Astrocyte of the spinal cord (primary cell): ENCODE measurements at regions not wholly inside any gene's neighbourhood (a gene's known extent, or its start where the extent isn't known, plus 50 kb on each side); places are given as distances from the start of the nearest gene placed in this dataset.
A peak's percentile ranks its signal among the peaks of the same experiment; 100 is the strongest.

Experiments used
- DNase-seq: peaks from one replicate; pipeline ENCODE4 v3.0.0; 2011; ENCODE audit warnings: low read depth, low spot score
- H3K4me3 ChIP-seq: 2 replicates; pipeline ENCODE4 v1.5.1; 2011; ENCODE audit warnings: low read depth, mild to moderate bottlenecking, low read length, moderate library complexity
- in situ Hi-C: cut with HindIII; loops from 2 replicates; pipeline ENCODE4 v1.10.0; 2017; ENCODE audit warnings: low sequenced_read_pairs
- TF ChIP-seq, protein P1 (sequence below): IDR thresholded peaks from 2 replicates; pipeline ENCODE4 v1.5.1; 2012; ENCODE audit warnings: low read depth, mild to moderate bottlenecking, low read length, inconsistent platforms

DNA sequence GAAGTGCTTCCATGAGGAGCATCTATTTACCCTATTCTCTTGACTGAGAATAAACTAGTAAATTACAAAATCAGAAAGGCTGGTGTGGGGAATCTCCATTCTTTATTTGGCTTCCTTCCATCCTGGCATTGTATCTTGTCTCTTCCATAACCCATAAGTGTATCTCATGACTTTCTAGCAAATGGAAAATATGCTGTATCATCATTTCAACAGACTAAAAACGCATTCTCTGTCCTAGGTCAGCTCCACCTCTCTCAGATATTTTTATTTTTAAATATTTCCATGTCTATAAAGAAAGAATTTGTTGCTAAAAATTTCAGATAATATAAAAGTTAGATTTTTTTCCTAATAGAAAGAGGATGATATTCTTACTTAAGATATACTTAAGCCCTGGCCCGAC is 154.2 kb upstream of the MYO16 start:
- in situ Hi-C loops: no loop called here

DNA sequence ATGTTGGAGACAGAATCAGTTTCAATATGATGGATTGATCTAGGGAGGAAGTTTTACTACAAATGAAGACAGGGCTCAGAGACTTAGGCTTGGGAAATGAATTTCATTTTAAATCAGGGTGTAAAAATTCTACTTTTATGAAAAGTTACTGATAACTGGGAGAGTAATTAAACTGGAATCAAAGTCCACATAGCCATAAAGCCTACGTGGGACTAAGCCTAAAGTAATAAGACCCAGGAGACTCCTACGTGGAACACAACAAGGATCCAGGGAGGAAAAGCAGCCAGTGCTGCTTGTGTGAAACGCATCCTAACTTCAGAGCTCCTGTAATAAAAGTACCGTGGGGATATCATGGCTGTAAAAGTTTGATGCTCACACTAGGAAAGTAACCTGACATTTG is 152.0 kb upstream of the MYO16 start:
- H3K4me3 ChIP-seq: no peak overlapping the region
- TF ChIP-seq, protein P1, sequence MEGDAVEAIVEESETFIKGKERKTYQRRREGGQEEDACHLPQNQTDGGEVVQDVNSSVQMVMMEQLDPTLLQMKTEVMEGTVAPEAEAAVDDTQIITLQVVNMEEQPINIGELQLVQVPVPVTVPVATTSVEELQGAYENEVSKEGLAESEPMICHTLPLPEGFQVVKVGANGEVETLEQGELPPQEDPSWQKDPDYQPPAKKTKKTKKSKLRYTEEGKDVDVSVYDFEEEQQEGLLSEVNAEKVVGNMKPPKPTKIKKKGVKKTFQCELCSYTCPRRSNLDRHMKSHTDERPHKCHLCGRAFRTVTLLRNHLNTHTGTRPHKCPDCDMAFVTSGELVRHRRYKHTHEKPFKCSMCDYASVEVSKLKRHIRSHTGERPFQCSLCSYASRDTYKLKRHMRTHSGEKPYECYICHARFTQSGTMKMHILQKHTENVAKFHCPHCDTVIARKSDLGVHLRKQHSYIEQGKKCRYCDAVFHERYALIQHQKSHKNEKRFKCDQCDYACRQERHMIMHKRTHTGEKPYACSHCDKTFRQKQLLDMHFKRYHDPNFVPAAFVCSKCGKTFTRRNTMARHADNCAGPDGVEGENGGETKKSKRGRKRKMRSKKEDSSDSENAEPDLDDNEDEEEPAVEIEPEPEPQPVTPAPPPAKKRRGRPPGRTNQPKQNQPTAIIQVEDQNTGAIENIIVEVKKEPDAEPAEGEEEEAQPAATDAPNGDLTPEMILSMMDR: no peak
- DNase-seq: no peak
- in situ Hi-C loops: no loop called here

More for the DNA sequence above, 154.2 kb upstream of the MYO16 start:
- no peak overlapping the region for H3K4me3 ChIP-seq
- no peak for DNase-seq
- TF ChIP-seq, protein P1: no peak

DNA sequence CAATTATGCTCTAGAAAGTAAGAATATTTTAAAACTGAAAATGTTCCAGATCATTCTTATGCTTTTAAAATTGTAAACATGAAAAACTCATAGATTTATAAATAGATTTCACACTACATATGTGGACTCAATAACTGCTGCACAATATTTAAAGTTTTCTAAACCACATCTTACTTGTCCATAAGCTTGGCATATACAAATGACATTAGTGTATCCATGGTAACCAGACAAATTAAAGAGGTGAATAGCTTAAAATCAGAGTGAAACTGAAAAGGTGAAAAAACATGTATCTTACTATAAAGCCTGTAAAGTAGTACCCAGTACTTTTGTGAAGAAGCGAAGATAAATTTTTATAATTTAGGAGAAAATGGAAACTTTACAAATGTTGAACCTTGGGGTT is 151.2 kb upstream of the MYO16 start:
- in situ Hi-C loops: no loop called here
- no peak overlapping the region for H3K4me3 ChIP-seq
- TF ChIP-seq, protein P1: no peak
- no peak for DNase-seq

DNA sequence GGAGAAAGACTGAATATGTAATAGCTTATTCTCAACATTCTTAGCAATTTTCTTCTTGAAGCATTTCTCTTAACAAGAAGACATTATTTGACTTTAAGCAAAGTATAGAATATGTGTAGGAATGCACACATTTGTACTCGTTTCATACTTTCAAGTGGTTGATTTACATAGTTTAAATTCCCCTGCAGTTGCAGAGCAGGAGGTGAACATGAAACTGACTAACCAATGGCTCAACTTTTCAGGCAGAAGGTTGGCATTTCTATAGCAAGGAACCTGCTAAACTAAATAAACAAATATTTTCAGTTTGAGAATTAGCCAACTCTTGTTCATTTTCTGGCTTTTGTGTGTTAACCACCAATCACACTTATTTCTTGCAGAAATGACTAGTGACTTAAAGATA is 145.4 kb upstream of the MYO16 start:
- in situ Hi-C loops: no loop called here
- no peak overlapping the region for H3K4me3 ChIP-seq
- DNase-seq: no peak
- TF ChIP-seq, protein P1: no peak

DNA sequence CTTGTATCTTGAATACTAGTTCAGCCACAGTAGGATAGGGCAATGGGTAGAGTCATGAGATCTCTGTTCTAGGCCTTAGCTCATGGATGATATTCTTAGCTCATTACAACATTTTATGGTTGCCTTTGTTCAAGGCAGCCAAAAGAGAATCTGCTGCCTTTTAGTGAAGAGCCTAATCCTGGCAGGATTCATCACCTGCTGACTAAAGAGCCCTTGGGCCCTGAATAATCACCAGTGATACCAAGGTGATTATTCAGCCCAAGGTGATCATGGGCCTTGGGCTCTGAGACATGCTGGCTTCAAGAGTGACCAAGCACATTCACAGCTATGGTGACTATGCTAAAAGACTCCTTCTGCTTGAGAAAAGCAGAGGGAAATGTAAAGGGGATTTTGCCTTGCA is 143.3 kb upstream of the MYO16 start:
- in situ Hi-C loops: no loop called here
- DNase-seq: no peak
- TF ChIP-seq, protein P1: no peak
- H3K4me3 ChIP-seq: no peak overlapping the region

- TF ChIP-seq, protein P1: no peak
- DNase-seq: peak; percentile 26
- H3K4me3 ChIP-seq: peak overlapping the region; percentile 25
- in situ Hi-C loops: no loop called here
These were observed 134.3 kb upstream of the MYO16 start for GRCh38 chr13:108494991-108495645.
